Small intestine (tissue), 7 donors: ENCODE measurements at regions not wholly inside any gene's neighbourhood (a gene's known extent, or its start where the extent isn't known, plus 50 kb on each side); places are given as distances from the start of the nearest gene placed in this dataset.
A peak's percentile ranks its signal among the peaks of the same experiment; 100 is the strongest.

Experiments
- DNase-seq, 2 donors: peaks; one replicate each; pipeline versions ENCODE4 v3.0.0 to v3.0.0-alpha.2; 2013
- FAIRE-seq: peaks from 2 replicates; lab custom pipeline; 2012; peaks lifted over from hg19 to GRCh38; lab: Jason Lieb, UNC
- H3K27ac ChIP-seq, 3 donors: one replicate each; pipeline ENCODE4 v1.5.1; 2013; ENCODE audit warnings: low read length in 2 of 3, mild to moderate bottlenecking in 2 of 3, control low read depth in 1 of 3, inconsistent platforms in 1 of 3, low read depth in 1 of 3, moderate library complexity in 1 of 3
- H3K27me3 ChIP-seq, 3 donors: one replicate each; pipeline ENCODE4 v1.6.1; 2013; ENCODE audit warnings: low read length in 3 of 3, inconsistent platforms in 1 of 3; ENCODE audit not compliant: control insufficient read depth in 3 of 3, insufficient read depth in 3 of 3
- H3K36me3 ChIP-seq, 3 donors: one replicate each; pipeline ENCODE4 v1.6.1; 2013; ENCODE audit warnings: low read length in 3 of 3, inconsistent platforms in 1 of 3, low read depth in 1 of 3, mild to moderate bottlenecking in 1 of 3, moderate library complexity in 1 of 3; ENCODE audit not compliant: control insufficient read depth in 3 of 3, insufficient read depth in 2 of 3
- H3K4me1 ChIP-seq, 3 donors: one replicate each; pipeline ENCODE4 v1.6.1; 2013; ENCODE audit warnings: low read length in 2 of 3, inconsistent platforms in 1 of 3, low read depth in 1 of 3, mild to moderate bottlenecking in 1 of 3, moderate library complexity in 1 of 3; ENCODE audit not compliant: control insufficient read depth in 3 of 3, insufficient read depth in 2 of 3
- H3K4me3 ChIP-seq, 3 donors: one replicate each; pipeline ENCODE4 v1.5.1; 2013; ENCODE audit warnings: low read length in 3 of 3, control low read depth in 1 of 3, inconsistent platforms in 1 of 3, low read depth in 1 of 3, mild to moderate bottlenecking in 1 of 3, moderate library complexity in 1 of 3
- H3K9me3 ChIP-seq, 2 donors: one replicate each; pipeline ENCODE4 v1.6.1; 2013; ENCODE audit warnings: low read depth in 1 of 2, low read length in 1 of 2; ENCODE audit not compliant: control insufficient read depth in 2 of 2, insufficient read depth in 1 of 2
- WGBS, 3 donors: extraction: QIAGEN DNeasy Blood & Tissue Kit; methylation state at CpG; one replicate each; pipeline ENCODE4 v1.1.7; 2013; 5-methylcytosine and 5-hydroxymethylcytosine counted together
- donor health status: healthy with polysubstance abuse.
- donor health status: control.
- donor health status: control.
- donor health status: Bipolar disorder and iron deficiency.
- donor health status: healthy.

- Histone ChIP-seq H3K27ac (no peak overlapping the region), H3K9me3 (no peaks in the 10 kb centered on the region), H3K36me3 (no peaks in the 10 kb centered on the region), H3K4me1 (no peaks in the 10 kb centered on the region), H3K27me3 (peaks cover 0 to 2% (median 0%) of the 10 kb centered on the region in 3 donors), H3K4me3 (no peak overlapping the region)
- WGBS, 3 donors = 49 to 73% (median 63%) methylated on average over 6 of the region's 6 CpGs
- DNase-seq (peak in 1 of 2 donors; percentile 12), FAIRE-seq (no peak)
These were observed 141.8 kb upstream of the AJAP1 start for GRCh38 chr1:4512636-4513035.

DNA sequence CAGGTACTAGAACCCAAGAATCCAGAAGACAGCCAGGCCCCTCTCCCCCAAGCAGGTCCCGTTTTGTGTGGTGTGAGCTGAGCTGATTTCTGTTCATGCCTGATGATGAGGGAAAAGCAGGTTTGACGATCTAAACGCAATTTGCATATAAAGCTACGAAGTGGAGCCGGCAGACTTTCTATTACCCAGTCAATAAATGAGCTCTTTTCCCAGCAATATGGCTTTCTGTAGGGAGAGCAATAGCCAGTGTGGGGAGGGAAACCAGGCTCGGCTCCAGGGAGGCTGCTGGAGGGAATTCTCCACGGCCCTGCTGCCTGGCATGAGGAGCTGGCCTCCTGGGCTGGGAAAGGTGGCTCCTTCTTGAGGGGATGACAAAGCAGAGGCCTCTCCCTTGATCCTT is 140.7 kb upstream of the AJAP1 start:
- FAIRE-seq (no peak), DNase-seq (no peak)
- no peak overlapping the region for H3K4me3 ChIP-seq
- peaks cover 0 to 2% (median 0%) of the 10 kb centered on the region in 3 donors for H3K27me3 ChIP-seq
- no peaks in the 10 kb centered on the region for H3K9me3 ChIP-seq
- H3K4me1 ChIP-seq = no peaks in the 10 kb centered on the region
- H3K36me3 ChIP-seq = no peaks in the 10 kb centered on the region
- no peak overlapping the region for H3K27ac ChIP-seq
- whole genome bisulfite sequencing, 3 donors = 50 to 68% (median 61%) methylated on average over 7 of the region's 7 CpGs

GRCh38 chr1:4515727-4516289 is 138.6 kb upstream of the AJAP1 start:
- Histone ChIP-seq H3K27ac (no peak overlapping the region), H3K9me3 (no peaks in the 10 kb centered on the region), H3K27me3 (peaks cover 0 to 2% (median 0%) of the 10 kb centered on the region in 3 donors), H3K4me1 (no peaks in the 10 kb centered on the region), H3K36me3 (no peaks in the 10 kb centered on the region), H3K4me3 (no peak overlapping the region)
- no peak for DNase-seq
- WGBS, 3 donors = 68 to 75% (median 68%) methylated on average over 15 of the region's 15 CpGs
- no peak for FAIRE-seq

DNA sequence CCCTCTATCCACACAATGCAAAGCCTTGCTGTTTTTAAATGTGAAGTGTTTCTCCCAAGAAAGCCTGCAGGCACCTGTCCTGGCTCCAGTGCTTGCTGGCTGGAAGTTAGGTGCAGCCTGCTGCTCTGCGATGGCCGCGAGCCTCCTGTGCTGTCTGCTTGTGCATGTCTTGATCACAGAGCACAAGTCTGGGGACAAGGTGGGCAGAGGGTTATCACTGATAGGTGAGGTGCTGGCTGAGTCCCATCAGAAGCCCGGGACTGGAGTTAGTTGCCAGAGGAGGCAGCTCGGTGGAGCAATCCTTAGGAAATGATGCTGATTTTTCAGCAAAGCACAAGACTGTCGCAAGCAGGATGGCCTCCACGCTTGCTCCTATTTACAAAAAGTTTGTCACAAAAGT is 137.8 kb upstream of the AJAP1 start:
- no peak for FAIRE-seq
- no peak for DNase-seq
- H3K4me1 ChIP-seq = no peaks in the 10 kb centered on the region
- WGBS, 3 donors = 23 to 64% (median 48%) methylated on average over 7 of the region's 7 CpGs
- peaks cover 0 to 2% (median 0%) of the 10 kb centered on the region in 3 donors for H3K27me3 ChIP-seq
- H3K36me3 ChIP-seq = no peaks in the 10 kb centered on the region
- H3K9me3 ChIP-seq = no peaks in the 10 kb centered on the region
- no peak overlapping the region for H3K4me3 ChIP-seq
- H3K27ac ChIP-seq = no peak overlapping the region

DNA sequence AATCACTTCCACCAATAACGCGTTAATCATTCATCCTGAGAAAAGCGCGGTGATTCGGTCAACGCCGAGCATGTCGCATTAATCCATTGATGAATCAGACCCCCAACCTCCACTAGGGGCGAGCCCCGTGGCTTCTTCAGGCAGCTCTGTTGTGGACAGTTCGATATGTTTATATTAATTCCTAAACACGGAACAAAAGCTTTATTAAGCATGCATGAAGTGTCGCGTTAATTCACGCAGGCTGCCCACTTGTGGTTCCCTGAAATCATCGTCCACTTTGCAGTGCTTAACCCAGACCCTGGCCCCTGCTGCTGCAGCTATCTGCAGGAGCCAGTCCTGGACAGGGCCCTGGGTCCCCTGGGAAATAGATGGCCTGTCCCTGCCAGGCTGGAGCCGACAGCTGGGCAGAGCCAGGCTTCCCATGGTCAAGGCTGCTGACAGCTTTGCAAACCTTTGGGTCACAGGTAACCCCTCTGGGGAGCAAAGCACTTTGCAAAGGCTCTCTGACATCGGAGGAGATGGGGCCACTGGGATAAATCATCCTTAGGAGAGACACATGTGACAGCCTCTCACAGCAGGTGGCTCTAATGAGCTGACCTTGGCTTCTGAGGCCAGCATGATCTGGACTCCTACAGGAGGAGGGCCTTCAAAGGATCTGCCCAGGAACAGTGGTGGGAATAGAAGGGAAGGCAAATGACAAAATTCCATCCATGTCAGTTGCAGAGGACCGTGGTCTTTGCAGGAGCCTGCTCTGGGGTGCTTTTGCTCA is 137.0 kb upstream of the AJAP1 start:
- Histone ChIP-seq H3K27ac (no peak overlapping the region), H3K27me3 (peaks cover 0 to 2% (median 0%) of the 10 kb centered on the region in 3 donors), H3K36me3 (no peaks in the 10 kb centered on the region), H3K4me1 (no peaks in the 10 kb centered on the region), H3K9me3 (no peaks in the 10 kb centered on the region), H3K4me3 (no peak overlapping the region)
- FAIRE-seq (no peak), DNase-seq (no peak)
- 14 to 54% (median 38%) methylated on average over 19 of the region's 19 CpGs for WGBS, 3 donors

DNA sequence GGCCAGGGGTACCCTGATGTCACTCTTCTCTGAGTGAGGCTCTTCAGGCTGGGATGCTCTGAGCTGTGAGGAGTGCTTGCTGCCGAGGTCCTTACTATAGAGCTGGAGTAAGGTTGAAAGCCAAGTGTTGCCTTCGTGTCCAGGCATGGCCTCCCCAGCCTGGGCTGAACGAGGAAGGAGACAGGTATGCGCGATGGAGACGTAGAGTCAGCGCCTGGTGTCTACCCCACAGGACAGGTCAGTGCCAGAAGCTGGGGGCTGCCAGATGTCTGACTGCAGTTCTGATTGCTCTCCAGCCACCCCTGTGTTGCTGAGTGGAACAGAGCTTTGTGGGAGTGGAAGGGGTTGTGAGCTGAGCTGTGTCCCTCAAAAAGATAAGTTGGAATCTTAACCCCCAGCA is 135.8 kb upstream of the AJAP1 start:
- H3K4me3 ChIP-seq = no peak overlapping the region
- no peaks in the 10 kb centered on the region for H3K4me1 ChIP-seq
- no peak overlapping the region for H3K27ac ChIP-seq
- FAIRE-seq = no peak
- no peaks in the 10 kb centered on the region for H3K36me3 ChIP-seq
- H3K9me3 ChIP-seq = no peaks in the 10 kb centered on the region
- H3K27me3 ChIP-seq = peaks cover 0 to 2% (median 0%) of the 10 kb centered on the region in 3 donors
- DNase-seq = no peak
- 88 to 92% (median 89%) methylated on average over 7 of the region's 7 CpGs for WGBS, 3 donors

DNA sequence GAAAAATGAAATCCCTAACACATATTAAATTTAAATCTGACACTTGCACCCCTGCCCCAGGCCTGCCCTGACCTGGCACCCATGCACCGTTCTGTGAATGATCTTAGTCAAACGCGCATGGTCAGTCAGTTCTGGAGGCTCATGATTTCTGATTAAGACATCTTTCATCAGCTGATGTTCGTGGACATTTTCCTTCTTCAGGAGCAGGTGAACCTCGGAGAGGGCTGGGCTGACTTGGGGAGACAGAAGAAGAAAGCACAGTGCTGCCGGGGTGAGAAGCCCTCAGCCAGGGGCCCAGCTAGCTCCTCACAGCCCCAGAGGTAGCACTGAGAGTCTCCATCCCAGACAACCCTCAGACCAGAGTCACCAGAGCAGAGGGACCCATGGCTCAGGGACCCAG is 134.5 kb upstream of the AJAP1 start:
- Histone ChIP-seq H3K4me1 (no peaks in the 10 kb centered on the region), H3K4me3 (no peak overlapping the region)
- no peak for FAIRE-seq

DNA sequence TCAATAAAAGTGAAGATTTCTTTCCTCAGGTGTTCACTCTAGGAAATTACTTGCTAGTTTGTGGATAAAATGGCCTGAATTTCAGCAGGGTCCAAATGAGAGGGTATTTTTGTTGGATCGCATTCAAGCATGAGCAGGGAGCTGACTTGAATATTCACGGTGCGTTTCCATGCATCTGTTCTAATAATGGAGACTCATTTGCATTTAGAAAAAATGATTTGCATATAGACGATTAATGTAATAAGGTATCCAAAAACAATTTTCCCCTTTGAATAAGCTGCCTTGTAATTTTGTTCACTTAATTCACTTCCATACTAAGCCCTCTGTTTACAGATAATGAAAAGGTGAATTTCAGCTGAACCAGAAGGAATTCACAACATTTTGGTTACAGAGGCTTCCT is 130.9 kb upstream of the AJAP1 start:
- H3K36me3 ChIP-seq = no peaks in the 10 kb centered on the region
- no peak overlapping the region for H3K4me3 ChIP-seq
- H3K9me3 ChIP-seq = no peaks in the 10 kb centered on the region
- no peaks in the 10 kb centered on the region for H3K4me1 ChIP-seq
- peaks cover 0 to 5% (median 3%) of the 10 kb centered on the region in 3 donors for H3K27me3 ChIP-seq
- FAIRE-seq (no peak), DNase-seq (no peak)
- no peak overlapping the region for H3K27ac ChIP-seq
- WGBS, 3 donors = 82 to 93% (median 91%) methylated on average over 4 of the region's 4 CpGs

More for the DNA sequence above, 134.5 kb upstream of the AJAP1 start:
- 83 to 90% (median 87%) methylated on average over 6 of the region's 6 CpGs for WGBS, 3 donors
- no peak for DNase-seq
- no peaks in the 10 kb centered on the region for H3K36me3 ChIP-seq
- no peaks in the 10 kb centered on the region for H3K9me3 ChIP-seq
- H3K27me3 ChIP-seq = peaks cover 0 to 2% (median 0%) of the 10 kb centered on the region in 3 donors
- no peak overlapping the region for H3K27ac ChIP-seq
